ENCODE measurements at regions not wholly inside any gene's neighbourhood (a gene's known extent, or its start where the extent isn't known, plus 50 kb on each side); places are given as distances from the start of the nearest gene placed in this dataset.
"Not testable (repeated sequence)": the region's sequence is repeated elsewhere in the genome, so short reads cannot be mapped to it uniquely, and the experiment has no call there.

GRCh38 chrX:75603833-75604232 lies 81.0 kb upstream of the ZDHHC15 start:
- H3K27me3 ChIP-seq (replicated peaks; ENCODE audit: insufficient read depth, low read depth, low read length, poor library complexity), result no peaks in the 10 kb centered on the region
- BruUV-seq (replicated peaks), result no TSS peak
- intact Hi-C loops (cut with micrococcal nuclease; ENCODE audit: unreplicated experiment), result loop anchor here (5.0 kb wide), 1 partner anchor 1052 kb away; no protein-coding TSS in a partner anchor

GRCh38 chrX:75602022-75602421 lies 79.2 kb upstream of the ZDHHC15 start:
- CTCF ChIA-PET; DNase-seq (ENCODE audit: low spot score); POLR2A ChIA-PET (ENCODE audit: low non-redundant PET); H3K4me3 ChIP-seq (ENCODE audit: low read depth, low read length, poor library complexity, severe bottlenecking); H3K36me3 ChIP-seq (ENCODE audit: insufficient read depth, low read length, poor library complexity, severe bottlenecking); H3K27ac ChIP-seq (ENCODE audit: low read depth, low read length, poor library complexity, severe bottlenecking); H3K4me1 ChIP-seq (ENCODE audit: insufficient read depth, low read length, poor library complexity, severe bottlenecking); H3K27me3 ChIP-seq (replicated peaks; ENCODE audit: insufficient read depth, low read depth, low read length, poor library complexity); BruUV-seq (replicated peaks): not testable (repeated sequence)
- H3K9me3 ChIP-seq (ENCODE audit: low read depth, low read length, poor library complexity, severe bottlenecking), result peaks cover 13% of the 10 kb centered on the region
- intact Hi-C loops (cut with micrococcal nuclease; ENCODE audit: unreplicated experiment), result loop anchor here (5.0 kb wide), 1 partner anchor 1050 kb away; no protein-coding TSS in a partner anchor

More at GRCh38 chrX:75603833-75604232, 81.0 kb upstream of the ZDHHC15 start:
- peaks cover 13% of the 10 kb centered on the region for H3K9me3 ChIP-seq (ENCODE audit: low read depth, low read length, poor library complexity, severe bottlenecking)
- no peak overlapping the region for H3K27ac ChIP-seq (ENCODE audit: low read depth, low read length, poor library complexity, severe bottlenecking)
- no peaks in the 10 kb centered on the region for H3K36me3 ChIP-seq (ENCODE audit: insufficient read depth, low read length, poor library complexity, severe bottlenecking)
- CTCF ChIA-PET, result no interaction called here
- DNase-seq (ENCODE audit: low spot score), result peak; percentile 18
- POLR2A ChIA-PET (ENCODE audit: low non-redundant PET), result no interaction called here
- no peaks in the 10 kb centered on the region for H3K4me1 ChIP-seq (ENCODE audit: insufficient read depth, low read length, poor library complexity, severe bottlenecking)
- TF ChIP-seq CTCF (conservative IDR thresholded peaks at IDR 0.05; ENCODE audit: low read depth, low read length) (peak; percentile 63), EZH2 (IDR thresholded peaks at IDR 0.05; ENCODE audit: borderline replicate concordance, low read depth, low read length, poor library complexity, severe bottlenecking) (no peak)
- H3K4me3 ChIP-seq (ENCODE audit: low read depth, low read length, poor library complexity, severe bottlenecking), result no peak overlapping the region

- no peaks in the 10 kb centered on the region for H3K9me3 ChIP-seq (ENCODE audit: low read depth, low read length, poor library complexity, severe bottlenecking)
- POLR2A ChIA-PET (ENCODE audit: low non-redundant PET), result no interaction called here
- TF ChIP-seq CTCF (conservative IDR thresholded peaks at IDR 0.05; ENCODE audit: low read depth, low read length), result no peak
- TF ChIP-seq EZH2 (IDR thresholded peaks at IDR 0.05; ENCODE audit: borderline replicate concordance, low read depth, low read length, poor library complexity, severe bottlenecking), result no peak
- no peaks in the 10 kb centered on the region for H3K27me3 ChIP-seq (replicated peaks; ENCODE audit: insufficient read depth, low read depth, low read length, poor library complexity)
- no peaks in the 10 kb centered on the region for H3K36me3 ChIP-seq (ENCODE audit: insufficient read depth, low read length, poor library complexity, severe bottlenecking)
- CTCF ChIA-PET, result no interaction called here
- intact Hi-C loops (cut with micrococcal nuclease; ENCODE audit: unreplicated experiment), result no loop called here
- H3K27ac ChIP-seq (ENCODE audit: low read depth, low read length, poor library complexity, severe bottlenecking), result no peak overlapping the region
- DNase-seq (ENCODE audit: low spot score), result no peak
- no TSS peak for BruUV-seq (replicated peaks)
- no peak overlapping the region for H3K4me3 ChIP-seq (ENCODE audit: low read depth, low read length, poor library complexity, severe bottlenecking)
- no peaks in the 10 kb centered on the region for H3K4me1 ChIP-seq (ENCODE audit: insufficient read depth, low read length, poor library complexity, severe bottlenecking)
Observed at GRCh38 chrX:75596178-75596577, 73.3 kb upstream of the ZDHHC15 start.

- H3K27ac ChIP-seq (ENCODE audit: low read depth, low read length, poor library complexity, severe bottlenecking); H3K27me3 ChIP-seq (replicated peaks; ENCODE audit: insufficient read depth, low read depth, low read length, poor library complexity); DNase-seq (ENCODE audit: low spot score); H3K4me1 ChIP-seq (ENCODE audit: insufficient read depth, low read length, poor library complexity, severe bottlenecking); H3K4me3 ChIP-seq (ENCODE audit: low read depth, low read length, poor library complexity, severe bottlenecking); intact Hi-C loops (cut with micrococcal nuclease; ENCODE audit: unreplicated experiment); CTCF ChIA-PET; BruUV-seq (replicated peaks); H3K36me3 ChIP-seq (ENCODE audit: insufficient read depth, low read length, poor library complexity, severe bottlenecking); POLR2A ChIA-PET (ENCODE audit: low non-redundant PET); H3K9me3 ChIP-seq (ENCODE audit: low read depth, low read length, poor library complexity, severe bottlenecking): not testable (repeated sequence)
Observed at GRCh38 chrX:75593186-75593585, 70.3 kb upstream of the ZDHHC15 start.

All from A673 (cell line).